Liver (tissue), 8 donors: ENCODE measurements at regions not wholly inside any gene's neighbourhood (a gene's known extent, or its start where the extent isn't known, plus 50 kb on each side); places are given as distances from the start of the nearest gene placed in this dataset.

Experiments
- DNase-seq: peaks from one replicate; pipeline ENCODE4 v3.0.0-alpha.2; 2017; ENCODE audit warnings: low spot score
- H3K27ac ChIP-seq, 2 donors: one replicate each; pipeline ENCODE4 v1.7.0; 2013; ENCODE audit warnings: inconsistent platforms in 2 of 2, low read length in 2 of 2, control low read depth in 1 of 2, low read depth in 1 of 2, mild to moderate bottlenecking in 1 of 2
- H3K27me3 ChIP-seq, 4 donors: one replicate each; pipeline versions ENCODE4 v1.6.1 to v1.7.0; 2013; ENCODE audit warnings: low read length in 3 of 4, inconsistent platforms in 1 of 4, mild to moderate bottlenecking in 1 of 4, moderate library complexity in 1 of 4; ENCODE audit not compliant: control insufficient read depth in 4 of 4, insufficient read depth in 4 of 4
- H3K36me3 ChIP-seq, 4 donors: one replicate each; pipeline versions ENCODE4 v1.6.1 to v1.7.0; 2013; ENCODE audit warnings: low read length in 3 of 4, mild to moderate bottlenecking in 3 of 4, low read depth in 1 of 4, moderate library complexity in 1 of 4; ENCODE audit not compliant: control insufficient read depth in 4 of 4, insufficient read depth in 3 of 4
- H3K4me1 ChIP-seq, 4 donors: one replicate each; pipeline versions ENCODE4 v1.6.1 to v1.7.0; 2013; ENCODE audit warnings: low read length in 3 of 4, mild to moderate bottlenecking in 3 of 4, moderate library complexity in 1 of 4; ENCODE audit not compliant: control insufficient read depth in 4 of 4, insufficient read depth in 4 of 4
- H3K4me3 ChIP-seq, 3 donors: one replicate each; pipeline versions ENCODE4 v1.6.1 to v1.7.0; 2013; ENCODE audit warnings: low read length in 3 of 3, control low read depth in 1 of 3, low read depth in 1 of 3, mild to moderate bottlenecking in 1 of 3
- H3K9ac ChIP-seq, 2 donors: one replicate each; pipeline ENCODE4 v1.7.0; 2013; ENCODE audit warnings: low read length in 2 of 2, mild to moderate bottlenecking in 2 of 2, moderate library complexity in 2 of 2, control low read depth in 1 of 2, low read depth in 1 of 2
- H3K9me3 ChIP-seq, 4 donors: one replicate each; pipeline versions ENCODE4 v1.6.1 to v1.7.0; 2013; ENCODE audit warnings: low read length in 3 of 4; ENCODE audit not compliant: control insufficient read depth in 4 of 4
- EGR1 ChIP-seq, 2 donors: IDR thresholded peaks; 2 replicates each; pipeline ENCODE4 v1.6.1; 2016 to 2018; ENCODE audit warnings: antibody characterized with exemption in 2 of 2, low read depth in 2 of 2
- FOXA1 ChIP-seq: IDR thresholded peaks from 2 replicates; pipeline ENCODE4 v1.6.1; 2016; ENCODE audit warnings: antibody characterized with exemption
- FOXA2 ChIP-seq: IDR thresholded peaks from 2 replicates; pipeline ENCODE4 v1.6.1; 2016; ENCODE audit warnings: antibody characterized with exemption
- GABPA ChIP-seq, 2 donors: IDR thresholded peaks in 1 of 2; conservative IDR thresholded peaks in 1 of 2; 2 replicates each; pipeline ENCODE4 v1.6.1; 2016; ENCODE audit warnings: antibody characterized with exemption in 2 of 2, mild to moderate bottlenecking in 1 of 2, moderate library complexity in 1 of 2
- HNF4A ChIP-seq, 2 donors: conservative IDR thresholded peaks; 2 replicates each; pipeline ENCODE4 v1.6.1; 2016; ENCODE audit warnings: antibody characterized with exemption in 2 of 2, mild to moderate bottlenecking in 2 of 2
- HNF4G ChIP-seq: IDR thresholded peaks from 2 replicates; pipeline ENCODE4 v1.6.1; 2016; ENCODE audit warnings: antibody characterized with exemption
- JUND ChIP-seq, 2 donors: IDR thresholded peaks; 2 replicates each; pipeline ENCODE4 v1.6.1; 2016; ENCODE audit warnings: antibody characterized with exemption in 2 of 2
- MAX ChIP-seq: IDR thresholded peaks from 2 replicates; pipeline ENCODE4 v1.6.1; 2016; ENCODE audit warnings: antibody characterized with exemption
- NR2F2 ChIP-seq: IDR thresholded peaks from 2 replicates; pipeline ENCODE4 v1.6.1; 2016; ENCODE audit warnings: antibody characterized with exemption
- RAD21 ChIP-seq, 2 donors: IDR thresholded peaks; 2 replicates each; pipeline ENCODE4 v1.6.1; 2016; ENCODE audit warnings: antibody characterized with exemption in 2 of 2, mild to moderate bottlenecking in 2 of 2
- RXRA ChIP-seq, 2 donors: IDR thresholded peaks; 2 replicates each; pipeline ENCODE4 v1.6.1; 2017 to 2018; ENCODE audit warnings: antibody characterized with exemption in 2 of 2, mild to moderate bottlenecking in 1 of 2
- SP1 ChIP-seq: IDR thresholded peaks from 2 replicates; pipeline ENCODE4 v1.6.1; 2018; ENCODE audit warnings: antibody characterized with exemption, mild to moderate bottlenecking
- TAF1 ChIP-seq: conservative IDR thresholded peaks from 2 replicates; pipeline ENCODE4 v1.6.1; 2016; ENCODE audit warnings: antibody characterized with exemption, mild to moderate bottlenecking
- YY1 ChIP-seq: IDR thresholded peaks from 2 replicates; pipeline ENCODE4 v1.6.1; 2016; ENCODE audit warnings: antibody characterized with exemption, mild to moderate bottlenecking
- ZBTB33 ChIP-seq: IDR thresholded peaks from 2 replicates; pipeline ENCODE4 v1.6.1; 2016; ENCODE audit warnings: antibody characterized with exemption
- WGBS: extraction: QIAGEN DNeasy Blood & Tissue Kit; methylation state at CpG from one replicate; pipeline ENCODE4 v1.1.7; 2013; 5-methylcytosine and 5-hydroxymethylcytosine counted together
- TF ChIP-seq, protein P1 (sequence below): IDR thresholded peaks from 2 replicates; pipeline ENCODE4 v1.6.1; 2016; ENCODE audit warnings: antibody characterized with exemption
- TF ChIP-seq, protein P2 (sequence below): IDR thresholded peaks from 2 replicates; pipeline ENCODE4 v1.6.1; 2016; ENCODE audit warnings: antibody characterized with exemption, mild to moderate bottlenecking
- TF ChIP-seq, protein P3 (sequence below): fragments of 150-350 bp; IDR thresholded peaks from 2 replicates; pipeline ENCODE4 v1.5.1; 2017; ENCODE audit warnings: improper control_type of control experiment, low read depth, low read length; ENCODE audit not compliant: missing input control
- donor health status: healthy.
- donor health status: healthy.
- donor health status: healthy.
- donor health status: healthy.
- donor health status: healthy.

DNA sequence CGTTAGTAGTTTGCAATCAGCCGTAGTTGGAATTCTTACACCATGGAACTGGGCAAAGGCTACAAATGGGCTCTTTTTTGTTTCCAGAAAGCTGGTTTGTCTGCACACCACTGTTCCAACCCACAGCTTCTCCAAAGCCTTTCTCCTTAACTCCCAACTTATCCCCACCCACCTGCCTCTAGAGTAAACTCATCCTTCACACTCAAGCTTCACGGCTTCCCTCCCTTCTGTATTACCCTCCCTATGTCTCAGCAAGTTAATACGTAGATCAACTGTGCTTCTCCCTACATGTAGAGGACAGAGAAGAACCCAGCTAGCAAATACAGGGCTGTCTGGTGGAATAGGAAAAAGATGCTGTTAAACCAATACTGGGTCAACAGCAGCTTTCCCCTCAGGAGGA, 363.0 kb upstream of the IL12A start:
- Histone ChIP-seq H3K27me3 (no peaks in the 10 kb centered on the region), H3K4me3 (no peak overlapping the region), H3K27ac (no peak overlapping the region), H3K36me3 (no peaks in the 10 kb centered on the region), H3K9ac (no peak overlapping the region), H3K4me1 (peaks cover 3 to 12% (median 6%) of the 10 kb centered on the region in 4 donors), H3K9me3 (no peaks in the 10 kb centered on the region)
- no peak for DNase-seq
- TF ChIP-seq, protein P1, sequence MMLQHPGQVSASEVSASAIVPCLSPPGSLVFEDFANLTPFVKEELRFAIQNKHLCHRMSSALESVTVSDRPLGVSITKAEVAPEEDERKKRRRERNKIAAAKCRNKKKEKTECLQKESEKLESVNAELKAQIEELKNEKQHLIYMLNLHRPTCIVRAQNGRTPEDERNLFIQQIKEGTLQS = no peak
- no peak for TF ChIP-seq HNF4G
- no peak for TF ChIP-seq ZBTB33
- TF ChIP-seq NR2F2 = no peak
- no peak for TF ChIP-seq YY1
- TF ChIP-seq, protein P2, sequence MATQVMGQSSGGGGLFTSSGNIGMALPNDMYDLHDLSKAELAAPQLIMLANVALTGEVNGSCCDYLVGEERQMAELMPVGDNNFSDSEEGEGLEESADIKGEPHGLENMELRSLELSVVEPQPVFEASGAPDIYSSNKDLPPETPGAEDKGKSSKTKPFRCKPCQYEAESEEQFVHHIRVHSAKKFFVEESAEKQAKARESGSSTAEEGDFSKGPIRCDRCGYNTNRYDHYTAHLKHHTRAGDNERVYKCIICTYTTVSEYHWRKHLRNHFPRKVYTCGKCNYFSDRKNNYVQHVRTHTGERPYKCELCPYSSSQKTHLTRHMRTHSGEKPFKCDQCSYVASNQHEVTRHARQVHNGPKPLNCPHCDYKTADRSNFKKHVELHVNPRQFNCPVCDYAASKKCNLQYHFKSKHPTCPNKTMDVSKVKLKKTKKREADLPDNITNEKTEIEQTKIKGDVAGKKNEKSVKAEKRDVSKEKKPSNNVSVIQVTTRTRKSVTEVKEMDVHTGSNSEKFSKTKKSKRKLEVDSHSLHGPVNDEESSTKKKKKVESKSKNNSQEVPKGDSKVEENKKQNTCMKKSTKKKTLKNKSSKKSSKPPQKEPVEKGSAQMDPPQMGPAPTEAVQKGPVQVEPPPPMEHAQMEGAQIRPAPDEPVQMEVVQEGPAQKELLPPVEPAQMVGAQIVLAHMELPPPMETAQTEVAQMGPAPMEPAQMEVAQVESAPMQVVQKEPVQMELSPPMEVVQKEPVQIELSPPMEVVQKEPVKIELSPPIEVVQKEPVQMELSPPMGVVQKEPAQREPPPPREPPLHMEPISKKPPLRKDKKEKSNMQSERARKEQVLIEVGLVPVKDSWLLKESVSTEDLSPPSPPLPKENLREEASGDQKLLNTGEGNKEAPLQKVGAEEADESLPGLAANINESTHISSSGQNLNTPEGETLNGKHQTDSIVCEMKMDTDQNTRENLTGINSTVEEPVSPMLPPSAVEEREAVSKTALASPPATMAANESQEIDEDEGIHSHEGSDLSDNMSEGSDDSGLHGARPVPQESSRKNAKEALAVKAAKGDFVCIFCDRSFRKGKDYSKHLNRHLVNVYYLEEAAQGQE = no peak
- no peak for TF ChIP-seq RAD21 (IDR thresholded peaks at IDR 0.05)
- TF ChIP-seq FOXA1 = no peak
- no peak for TF ChIP-seq FOXA2
- no peak for TF ChIP-seq TAF1
- TF ChIP-seq SP1 = no peak
- TF ChIP-seq JUND (IDR thresholded peaks at IDR 0.05) = no peak
- TF ChIP-seq GABPA (IDR thresholded peaks at IDR 0.05 in 1 of 2, conservative IDR thresholded peaks at IDR 0.05 in 1 of 2) = no peak
- TF ChIP-seq, protein P3, sequence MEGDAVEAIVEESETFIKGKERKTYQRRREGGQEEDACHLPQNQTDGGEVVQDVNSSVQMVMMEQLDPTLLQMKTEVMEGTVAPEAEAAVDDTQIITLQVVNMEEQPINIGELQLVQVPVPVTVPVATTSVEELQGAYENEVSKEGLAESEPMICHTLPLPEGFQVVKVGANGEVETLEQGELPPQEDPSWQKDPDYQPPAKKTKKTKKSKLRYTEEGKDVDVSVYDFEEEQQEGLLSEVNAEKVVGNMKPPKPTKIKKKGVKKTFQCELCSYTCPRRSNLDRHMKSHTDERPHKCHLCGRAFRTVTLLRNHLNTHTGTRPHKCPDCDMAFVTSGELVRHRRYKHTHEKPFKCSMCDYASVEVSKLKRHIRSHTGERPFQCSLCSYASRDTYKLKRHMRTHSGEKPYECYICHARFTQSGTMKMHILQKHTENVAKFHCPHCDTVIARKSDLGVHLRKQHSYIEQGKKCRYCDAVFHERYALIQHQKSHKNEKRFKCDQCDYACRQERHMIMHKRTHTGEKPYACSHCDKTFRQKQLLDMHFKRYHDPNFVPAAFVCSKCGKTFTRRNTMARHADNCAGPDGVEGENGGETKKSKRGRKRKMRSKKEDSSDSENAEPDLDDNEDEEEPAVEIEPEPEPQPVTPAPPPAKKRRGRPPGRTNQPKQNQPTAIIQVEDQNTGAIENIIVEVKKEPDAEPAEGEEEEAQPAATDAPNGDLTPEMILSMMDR = no peak
- no peak for TF ChIP-seq EGR1 (IDR thresholded peaks at IDR 0.05; ENCODE audit: low read depth in 2 of 2)
- no peak for TF ChIP-seq MAX
- no peak for TF ChIP-seq HNF4A (conservative IDR thresholded peaks at IDR 0.05)
- TF ChIP-seq RXRA (IDR thresholded peaks at IDR 0.05) = no peak
- 95% methylated on average over 4 of the region's 4 CpGs for WGBS

- Histone ChIP-seq H3K36me3 (no peaks in the 10 kb centered on the region), H3K27ac (no peak overlapping the region), H3K4me3 (no peak overlapping the region), H3K9me3 (no peaks in the 10 kb centered on the region), H3K27me3 (no peaks in the 10 kb centered on the region), H3K4me1 (peaks cover 3 to 11% (median 6%) of the 10 kb centered on the region in 4 donors), H3K9ac (no peak overlapping the region)
- DNase-seq = no peak
- TF ChIP-seq HNF4G = no peak
- TF ChIP-seq FOXA1 = no peak
- no peak for TF ChIP-seq JUND (IDR thresholded peaks at IDR 0.05)
- no peak for TF ChIP-seq GABPA (IDR thresholded peaks at IDR 0.05 in 1 of 2, conservative IDR thresholded peaks at IDR 0.05 in 1 of 2)
- no peak for TF ChIP-seq RXRA (IDR thresholded peaks at IDR 0.05)
- no peak for TF ChIP-seq SP1
- TF ChIP-seq, protein P3 = no peak
- no peak for TF ChIP-seq MAX
- TF ChIP-seq NR2F2 = no peak
- TF ChIP-seq RAD21 (IDR thresholded peaks at IDR 0.05) = no peak
- TF ChIP-seq, protein P1 = no peak
- TF ChIP-seq YY1 = no peak
- no peak for TF ChIP-seq FOXA2
- 87% methylated on average over 1 of the region's 1 CpG for WGBS
Measured at GRCh38 chr3:159626598-159626997, 362.0 kb upstream of the IL12A start.
